ENCODE measurements at regions not wholly inside any gene's neighbourhood (a gene's known extent, or its start where the extent isn't known, plus 50 kb on each side); places are given as distances from the start of the nearest gene placed in this dataset.
"Not testable (repeated sequence)": the region's sequence is repeated elsewhere in the genome, so short reads cannot be mapped to it uniquely, and the experiment has no call there.

- Histone ChIP-seq H3K4me1 (ENCODE audit: control insufficient read depth, insufficient read depth, low read length, poor library complexity, severe bottlenecking) (no peaks in the 10 kb centered on the region), H3K27ac (ENCODE audit: low read depth, low read length, severe bottlenecking) (no peak overlapping the region), H3K4me3 (ENCODE audit: extremely low read depth, insufficient read depth, low read length, poor library complexity, severe bottlenecking) (no peak overlapping the region), H3K9me3 (ENCODE audit: control insufficient read depth, low read length) (no peaks in the 10 kb centered on the region), H3K36me3 (ENCODE audit: control insufficient read depth, insufficient read depth, low read length) (no peaks in the 10 kb centered on the region)
- WGBS, 2 experiments (ENCODE audit: insufficient coverage in 2 of 2), result 76 to 82% methylated on average over 8 to 9 of the region's 9 CpGs
Measured at GRCh38 chr2:128597121-128597762, 278.6 kb upstream of the HS6ST1 start.

DNA sequence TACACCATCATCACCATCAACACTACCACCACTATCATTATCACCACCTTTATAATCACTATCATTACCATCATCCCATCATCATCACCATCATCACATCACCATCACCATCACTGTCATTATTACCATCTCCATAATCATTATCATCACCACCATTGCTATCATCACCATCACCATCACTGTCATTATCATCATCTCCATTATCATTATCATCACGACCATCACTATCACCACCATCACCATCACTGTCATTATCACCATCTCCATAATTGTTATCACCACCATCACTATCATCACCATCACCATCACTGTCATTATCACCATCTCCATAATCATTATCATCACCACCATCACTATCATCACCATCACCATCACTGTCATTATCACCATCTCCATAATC, 279.6 kb upstream of the HS6ST1 start:
- not testable (repeated sequence) for H3K27ac ChIP-seq (ENCODE audit: low read depth, low read length, severe bottlenecking); H3K4me3 ChIP-seq (ENCODE audit: extremely low read depth, insufficient read depth, low read length, poor library complexity, severe bottlenecking); H3K4me1 ChIP-seq (ENCODE audit: control insufficient read depth, insufficient read depth, low read length, poor library complexity, severe bottlenecking); H3K36me3 ChIP-seq (ENCODE audit: control insufficient read depth, insufficient read depth, low read length); H3K9me3 ChIP-seq (ENCODE audit: control insufficient read depth, low read length)
- 67 to 86% methylated on average over 1 of the region's 1 CpG for WGBS, 2 experiments (ENCODE audit: insufficient coverage in 2 of 2)

DNA sequence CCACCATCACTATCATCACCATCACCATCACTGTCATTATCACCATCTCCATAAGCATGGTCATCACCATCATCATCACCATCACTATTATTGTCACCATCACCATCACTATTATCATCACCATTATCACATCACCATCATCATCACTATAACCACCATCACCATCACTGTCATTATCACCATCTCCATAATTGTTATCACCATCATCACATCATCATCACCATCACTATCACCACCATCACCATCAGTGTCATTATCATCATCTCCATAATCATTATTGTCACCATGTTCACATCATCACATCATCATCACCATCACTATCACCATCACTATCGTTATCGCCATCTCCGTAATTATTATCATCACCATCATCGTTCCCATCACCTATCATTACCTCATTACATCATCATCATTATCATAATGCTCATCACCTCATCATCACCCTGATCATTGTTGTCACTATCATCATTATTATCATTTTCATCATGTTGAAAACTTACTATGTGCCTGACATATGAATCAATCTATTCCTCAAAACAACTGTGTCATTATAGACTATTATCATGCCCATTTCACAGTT, 280.3 kb upstream of the HS6ST1 start:
- H3K36me3 ChIP-seq (ENCODE audit: control insufficient read depth, insufficient read depth, low read length), result no peaks in the 10 kb centered on the region
- no peak overlapping the region for H3K4me3 ChIP-seq (ENCODE audit: extremely low read depth, insufficient read depth, low read length, poor library complexity, severe bottlenecking)
- no peaks in the 10 kb centered on the region for H3K9me3 ChIP-seq (ENCODE audit: control insufficient read depth, low read length)
- H3K27ac ChIP-seq (ENCODE audit: low read depth, low read length, severe bottlenecking), result no peak overlapping the region
- 96 to 98% methylated on average over 4 of the region's 4 CpGs for WGBS, 2 experiments (ENCODE audit: insufficient coverage in 2 of 2)
- peaks cover 3% of the 10 kb centered on the region for H3K4me1 ChIP-seq (ENCODE audit: control insufficient read depth, insufficient read depth, low read length, poor library complexity, severe bottlenecking)

GRCh38 chr2:128599700-128600099, 281.0 kb upstream of the HS6ST1 start:
- Histone ChIP-seq H3K4me1 (ENCODE audit: control insufficient read depth, insufficient read depth, low read length, poor library complexity, severe bottlenecking) (peaks cover 3% of the 10 kb centered on the region), H3K27ac (ENCODE audit: low read depth, low read length, severe bottlenecking) (no peak overlapping the region), H3K9me3 (ENCODE audit: control insufficient read depth, low read length) (no peaks in the 10 kb centered on the region), H3K4me3 (ENCODE audit: extremely low read depth, insufficient read depth, low read length, poor library complexity, severe bottlenecking) (no peak overlapping the region), H3K36me3 (ENCODE audit: control insufficient read depth, insufficient read depth, low read length) (no peaks in the 10 kb centered on the region)
- 98% methylated on average over 8 of the region's 8 CpGs for WGBS, 2 experiments (ENCODE audit: insufficient coverage in 2 of 2)

DNA sequence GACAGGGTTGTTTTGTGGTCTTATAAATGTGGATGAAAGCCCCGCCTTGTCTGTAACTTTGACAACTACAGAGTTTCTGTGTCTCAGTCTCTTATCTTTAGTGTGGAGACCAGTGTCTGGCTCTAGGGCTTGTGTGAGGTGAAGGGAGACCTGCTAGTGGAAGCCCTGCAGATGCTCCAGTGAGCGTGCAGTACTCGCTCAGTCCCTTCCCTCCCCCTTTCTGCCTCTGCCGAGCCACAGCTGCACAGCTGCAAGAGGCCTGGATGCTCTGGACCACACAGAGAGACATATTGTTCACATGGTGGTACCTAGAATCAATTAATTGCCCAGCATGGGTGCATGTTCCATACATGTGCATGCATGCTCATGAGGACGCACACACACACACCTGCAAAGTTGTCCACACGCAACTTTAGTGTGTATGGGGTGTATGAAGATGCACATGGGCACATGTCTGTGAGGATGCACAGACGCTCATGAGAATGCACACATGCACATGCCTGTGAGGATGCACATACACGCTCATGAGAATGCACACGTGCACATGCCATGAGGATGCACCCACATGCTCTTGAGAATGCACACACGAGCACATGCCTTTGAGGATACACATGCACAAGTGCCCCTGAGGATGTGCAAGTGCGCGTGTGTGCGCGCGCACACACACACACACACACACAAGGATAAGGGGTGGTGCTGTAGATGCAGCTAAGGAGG, 282.1 kb upstream of the HS6ST1 start:
- no peak overlapping the region for H3K4me3 ChIP-seq (ENCODE audit: extremely low read depth, insufficient read depth, low read length, poor library complexity, severe bottlenecking)
- no peaks in the 10 kb centered on the region for H3K9me3 ChIP-seq (ENCODE audit: control insufficient read depth, low read length)
- whole genome bisulfite sequencing, 2 experiments (ENCODE audit: insufficient coverage in 2 of 2), result 90% methylated on average over 9 of the region's 15 CpGs

GRCh38 chr2:128601298-128602037, 282.8 kb upstream of the HS6ST1 start:
- Histone ChIP-seq H3K9me3 (ENCODE audit: control insufficient read depth, low read length) (no peaks in the 10 kb centered on the region), H3K36me3 (ENCODE audit: control insufficient read depth, insufficient read depth, low read length) (no peaks in the 10 kb centered on the region), H3K4me3 (ENCODE audit: extremely low read depth, insufficient read depth, low read length, poor library complexity, severe bottlenecking) (no peak overlapping the region), H3K4me1 (ENCODE audit: control insufficient read depth, insufficient read depth, low read length, poor library complexity, severe bottlenecking) (peaks cover 3% of the 10 kb centered on the region), H3K27ac (ENCODE audit: low read depth, low read length, severe bottlenecking) (no peak overlapping the region)
- 84 to 91% methylated on average over 12 to 15 of the region's 16 CpGs for WGBS, 2 experiments (ENCODE audit: insufficient coverage in 2 of 2)

More for the DNA sequence above, 282.1 kb upstream of the HS6ST1 start:
- H3K27ac ChIP-seq (ENCODE audit: low read depth, low read length, severe bottlenecking), result no peak overlapping the region
- H3K4me1 ChIP-seq (ENCODE audit: control insufficient read depth, insufficient read depth, low read length, poor library complexity, severe bottlenecking), result peaks cover 3% of the 10 kb centered on the region
- H3K36me3 ChIP-seq (ENCODE audit: control insufficient read depth, insufficient read depth, low read length), result no peaks in the 10 kb centered on the region

- 90 to 91% methylated on average over 3 to 4 of the region's 11 CpGs for WGBS, 2 experiments (ENCODE audit: insufficient coverage in 2 of 2)
Measured at GRCh38 chr2:128602038-128602698, 283.5 kb upstream of the HS6ST1 start.

DNA sequence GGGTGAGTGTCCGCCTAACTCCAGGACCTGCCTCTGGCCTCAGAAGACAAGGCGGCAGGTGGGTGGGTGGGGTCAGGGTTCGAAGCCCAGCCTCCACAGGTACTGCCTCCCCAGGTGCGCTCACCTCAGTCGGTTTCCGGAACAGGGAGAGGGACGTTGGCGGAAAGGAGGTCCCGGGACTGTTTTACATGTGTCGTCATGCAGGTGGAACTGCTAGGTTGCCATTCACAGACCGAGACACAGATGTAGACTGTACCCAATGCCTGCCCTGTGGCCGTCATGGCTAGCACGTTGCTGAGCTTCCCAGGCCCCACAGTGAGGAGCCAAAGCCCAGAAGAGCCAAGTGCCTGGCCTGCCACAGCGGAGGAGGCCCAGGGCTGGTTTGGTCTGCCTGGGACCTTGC, 284.0 kb upstream of the HS6ST1 start:
- Histone ChIP-seq H3K9me3 (ENCODE audit: control insufficient read depth, low read length) (no peaks in the 10 kb centered on the region), H3K27ac (ENCODE audit: low read depth, low read length, severe bottlenecking) (no peak overlapping the region), H3K4me1 (ENCODE audit: control insufficient read depth, insufficient read depth, low read length, poor library complexity, severe bottlenecking) (peaks cover 3% of the 10 kb centered on the region), H3K4me3 (ENCODE audit: extremely low read depth, insufficient read depth, low read length, poor library complexity, severe bottlenecking) (no peak overlapping the region), H3K36me3 (ENCODE audit: control insufficient read depth, insufficient read depth, low read length) (no peaks in the 10 kb centered on the region)
- 90 to 91% methylated on average over 13 to 14 of the region's 14 CpGs for WGBS, 2 experiments (ENCODE audit: insufficient coverage in 2 of 2)

More at GRCh38 chr2:128602038-128602698, 283.5 kb upstream of the HS6ST1 start:
- no peak overlapping the region for H3K4me3 ChIP-seq (ENCODE audit: extremely low read depth, insufficient read depth, low read length, poor library complexity, severe bottlenecking)
- peaks cover 3% of the 10 kb centered on the region for H3K4me1 ChIP-seq (ENCODE audit: control insufficient read depth, insufficient read depth, low read length, poor library complexity, severe bottlenecking)
- H3K27ac ChIP-seq (ENCODE audit: low read depth, low read length, severe bottlenecking), result no peak overlapping the region
- H3K36me3 ChIP-seq (ENCODE audit: control insufficient read depth, insufficient read depth, low read length), result no peaks in the 10 kb centered on the region
- no peaks in the 10 kb centered on the region for H3K9me3 ChIP-seq (ENCODE audit: control insufficient read depth, low read length)

- Histone ChIP-seq H3K9me3 (ENCODE audit: control insufficient read depth, low read length) (no peaks in the 10 kb centered on the region), H3K36me3 (ENCODE audit: control insufficient read depth, insufficient read depth, low read length) (no peaks in the 10 kb centered on the region), H3K4me1 (ENCODE audit: control insufficient read depth, insufficient read depth, low read length, poor library complexity, severe bottlenecking) (peaks cover 3% of the 10 kb centered on the region), H3K27ac (ENCODE audit: low read depth, low read length, severe bottlenecking) (no peak overlapping the region), H3K4me3 (ENCODE audit: extremely low read depth, insufficient read depth, low read length, poor library complexity, severe bottlenecking) (no peak overlapping the region)
- 89 to 95% methylated on average over 7 to 11 of the region's 14 CpGs for WGBS, 2 experiments (ENCODE audit: insufficient coverage in 2 of 2)
Measured at GRCh38 chr2:128603411-128603924, 284.8 kb upstream of the HS6ST1 start.

GRCh38 chr2:128604045-128604444, 285.4 kb upstream of the HS6ST1 start:
- 86% methylated on average over 1 of the region's 2 CpGs; no CpG with 5 or more reads in 1 of the 2 experiments for WGBS, 2 experiments (ENCODE audit: insufficient coverage in 2 of 2)
- H3K27ac ChIP-seq (ENCODE audit: low read depth, low read length, severe bottlenecking), result no peak overlapping the region
- no peak overlapping the region for H3K4me3 ChIP-seq (ENCODE audit: extremely low read depth, insufficient read depth, low read length, poor library complexity, severe bottlenecking)
- H3K36me3 ChIP-seq (ENCODE audit: control insufficient read depth, insufficient read depth, low read length), result no peaks in the 10 kb centered on the region
- no peaks in the 10 kb centered on the region for H3K9me3 ChIP-seq (ENCODE audit: control insufficient read depth, low read length)
- peaks cover 3% of the 10 kb centered on the region for H3K4me1 ChIP-seq (ENCODE audit: control insufficient read depth, insufficient read depth, low read length, poor library complexity, severe bottlenecking)
